ENCODE measurements at regions not wholly inside any gene's neighbourhood (a gene's known extent, or its start where the extent isn't known, plus 50 kb on each side); places are given as distances from the start of the nearest gene placed in this dataset.

DNA sequence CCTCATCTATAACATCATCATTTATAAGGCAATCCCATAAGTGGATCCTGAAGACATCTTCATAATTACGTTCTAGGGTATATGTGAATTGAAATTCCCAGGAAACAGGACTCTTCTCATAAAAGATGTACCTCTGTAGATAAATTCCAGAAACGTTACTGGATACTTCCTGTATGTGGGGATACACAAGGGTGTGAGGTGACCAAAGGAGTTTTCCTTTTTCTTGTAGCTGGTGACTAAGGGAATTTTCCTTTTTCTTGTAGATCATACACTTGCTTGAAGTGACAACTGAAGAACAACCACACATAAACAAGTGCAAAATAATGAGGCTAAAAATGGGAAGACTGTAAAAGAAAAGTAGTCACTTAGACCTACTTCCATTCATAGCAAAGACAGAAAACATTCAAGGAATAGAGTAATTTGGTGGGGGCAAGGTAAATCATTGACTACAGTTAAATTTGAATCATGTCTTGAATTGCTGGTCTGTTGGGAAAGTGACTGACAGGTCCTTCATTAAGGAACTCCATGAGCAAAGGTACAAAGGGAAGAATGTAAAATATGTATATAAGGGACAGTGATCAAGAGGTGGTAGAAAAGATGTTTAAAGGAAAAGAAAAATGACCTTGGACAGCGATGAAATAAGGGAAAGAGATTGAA, 53.2 kb upstream of the UBE2E3 start:
- H3K4me1 ChIP-seq: no peaks in the 10 kb centered on the region
- DNase-seq: no peak
- H3K4me3 ChIP-seq: no peak overlapping the region
- TF ChIP-seq CTCF (IDR thresholded peaks at IDR 0.05): no peak
- no peak overlapping the region for H3K27ac ChIP-seq
- no peaks in the 10 kb centered on the region for H3K27me3 ChIP-seq (ENCODE audit: low read depth)
- ATAC-seq: no peak
- no peaks in the 10 kb centered on the region for H3K9me3 ChIP-seq
- no peaks in the 10 kb centered on the region for H3K36me3 ChIP-seq
- intact Hi-C loops (cut with DNase I): no loop called here

GRCh38 chr2:180925700-180926099, 54.7 kb upstream of the UBE2E3 start:
- ATAC-seq: no peak
- Histone ChIP-seq H3K36me3 (no peaks in the 10 kb centered on the region), H3K4me1 (no peaks in the 10 kb centered on the region), H3K27me3 (ENCODE audit: low read depth) (no peaks in the 10 kb centered on the region), H3K9me3 (no peaks in the 10 kb centered on the region), H3K4me3 (no peak overlapping the region), H3K27ac (no peak overlapping the region)
- no peak for TF ChIP-seq CTCF (IDR thresholded peaks at IDR 0.05)
- DNase-seq: no peak
- intact Hi-C loops (cut with DNase I): no loop called here

DNA sequence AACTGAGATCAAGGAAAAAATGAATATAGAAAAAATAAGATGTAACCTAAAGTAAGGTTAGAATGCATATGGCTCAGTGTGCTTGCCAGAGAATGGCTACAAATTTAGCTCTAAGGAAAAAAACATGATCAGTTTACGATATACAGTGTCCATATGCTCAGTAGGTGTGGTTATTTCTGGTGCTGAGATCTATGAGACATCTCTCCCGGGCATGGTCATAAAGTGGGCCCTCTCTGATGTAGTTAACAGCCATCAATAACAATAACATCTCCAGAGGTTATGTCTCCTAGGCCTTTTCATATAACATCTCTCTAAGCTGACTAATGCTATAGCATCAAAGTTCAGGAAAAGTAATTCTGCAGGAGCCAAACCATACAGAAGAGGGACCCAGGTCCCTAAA, 56.3 kb upstream of the UBE2E3 start:
- H3K27me3 ChIP-seq (ENCODE audit: low read depth): no peaks in the 10 kb centered on the region
- ATAC-seq: no peak

GRCh38 chr2:180910831-180911665, 69.4 kb upstream of the UBE2E3 start:
- no peak overlapping the region for H3K4me3 ChIP-seq
- intact Hi-C loops (cut with DNase I): no loop called here
- no peak for DNase-seq
- H3K27ac ChIP-seq: no peak overlapping the region
- H3K9me3 ChIP-seq: no peaks in the 10 kb centered on the region
- no peak for ATAC-seq
- no peaks in the 10 kb centered on the region for H3K4me1 ChIP-seq
- no peak for TF ChIP-seq CTCF (IDR thresholded peaks at IDR 0.05)
- no peaks in the 10 kb centered on the region for H3K27me3 ChIP-seq (ENCODE audit: low read depth)
- H3K36me3 ChIP-seq: no peaks in the 10 kb centered on the region

More for the DNA sequence above, 56.3 kb upstream of the UBE2E3 start:
- Histone ChIP-seq H3K9me3 (no peaks in the 10 kb centered on the region), H3K4me3 (no peak overlapping the region), H3K4me1 (no peaks in the 10 kb centered on the region), H3K36me3 (no peaks in the 10 kb centered on the region), H3K27ac (no peak overlapping the region)
- TF ChIP-seq CTCF (IDR thresholded peaks at IDR 0.05): no peak
- intact Hi-C loops (cut with DNase I): no loop called here
- DNase-seq: no peak

DNA sequence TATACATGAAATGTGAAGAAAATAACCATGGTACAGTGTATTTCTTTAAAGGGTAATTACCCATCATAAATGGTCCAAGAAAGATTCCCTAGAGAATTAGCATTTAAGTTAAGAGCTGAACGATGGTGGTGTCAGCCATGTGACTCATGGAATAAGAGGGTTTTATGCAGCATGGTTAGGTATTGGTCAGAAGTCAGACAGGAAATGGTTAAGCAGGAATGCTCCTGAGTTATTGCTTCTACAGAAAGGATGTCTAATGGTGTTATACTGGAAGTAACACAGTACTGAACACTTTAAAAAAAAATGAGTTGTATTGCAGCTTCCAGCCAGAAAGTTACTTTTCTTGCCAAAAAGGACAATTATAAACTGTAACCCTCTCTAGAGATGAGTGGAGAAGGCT, 72.7 kb upstream of the UBE2E3 start:
- no peaks in the 10 kb centered on the region for H3K4me1 ChIP-seq
- H3K9me3 ChIP-seq: no peaks in the 10 kb centered on the region
- DNase-seq: no peak
- H3K36me3 ChIP-seq: no peaks in the 10 kb centered on the region
- no peak overlapping the region for H3K4me3 ChIP-seq
- H3K27ac ChIP-seq: no peak overlapping the region
- TF ChIP-seq CTCF (IDR thresholded peaks at IDR 0.05): no peak
- intact Hi-C loops (cut with DNase I): no loop called here
- ATAC-seq: no peak
- H3K27me3 ChIP-seq (ENCODE audit: low read depth): no peaks in the 10 kb centered on the region
